ENCODE measurements at regions not wholly inside any gene's neighbourhood (a gene's known extent, or its start where the extent isn't known, plus 50 kb on each side); places are given as distances from the start of the nearest gene placed in this dataset.
"Not testable (repeated sequence)": the region's sequence is repeated elsewhere in the genome, so short reads cannot be mapped to it uniquely, and the experiment has no call there.

DNA sequence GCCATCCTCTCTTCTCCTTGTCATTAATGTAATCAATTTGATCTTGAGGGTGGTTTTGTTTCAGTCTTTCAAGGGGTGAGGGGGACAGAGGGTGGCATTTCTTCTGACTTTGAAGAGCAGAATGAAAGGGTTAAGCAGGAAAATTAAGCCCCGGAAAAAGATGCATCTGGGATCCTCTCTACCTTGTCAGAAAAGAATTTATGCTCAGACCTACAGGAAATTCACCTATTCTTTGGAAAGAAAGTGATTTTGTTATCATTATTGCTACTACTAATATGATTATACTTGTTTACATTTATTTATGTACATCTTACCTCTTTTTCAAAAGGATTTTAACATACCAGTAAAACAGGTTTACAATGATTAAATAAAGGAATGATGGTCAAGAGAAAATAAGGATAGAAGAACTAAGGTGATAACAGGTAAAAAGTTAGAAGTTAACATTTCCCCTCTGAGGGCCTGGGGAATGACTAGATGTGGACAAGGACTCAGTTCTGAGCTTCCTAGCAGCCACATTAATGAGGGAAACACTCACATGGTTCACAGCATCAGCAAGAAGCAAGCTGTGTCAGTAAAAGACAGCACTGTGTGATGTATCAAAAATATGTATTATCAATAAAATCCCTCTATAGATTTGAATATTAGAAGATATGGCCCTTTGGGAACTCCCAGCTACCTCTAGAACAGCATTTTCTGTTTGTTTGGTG, 151.4 kb downstream of the MYCN start:
- H3K27ac ChIP-seq (ENCODE audit: low read depth in 1 of 2, low read length in 1 of 2) = no peak overlapping the region
- H3K9me3 ChIP-seq (ENCODE audit: control insufficient read depth in 4 of 4, insufficient read depth in 3 of 4, low read length in 3 of 4) = no peaks in the 10 kb centered on the region
- no peaks in the 10 kb centered on the region for H3K36me3 ChIP-seq (ENCODE audit: control insufficient read depth in 4 of 4, insufficient read depth in 4 of 4, low read length in 4 of 4)
- WGBS, 2 donors = 72 to 88% methylated on average over 1 of the region's 1 CpG
- no peak for DNase-seq
- TF ChIP-seq, protein P1, sequence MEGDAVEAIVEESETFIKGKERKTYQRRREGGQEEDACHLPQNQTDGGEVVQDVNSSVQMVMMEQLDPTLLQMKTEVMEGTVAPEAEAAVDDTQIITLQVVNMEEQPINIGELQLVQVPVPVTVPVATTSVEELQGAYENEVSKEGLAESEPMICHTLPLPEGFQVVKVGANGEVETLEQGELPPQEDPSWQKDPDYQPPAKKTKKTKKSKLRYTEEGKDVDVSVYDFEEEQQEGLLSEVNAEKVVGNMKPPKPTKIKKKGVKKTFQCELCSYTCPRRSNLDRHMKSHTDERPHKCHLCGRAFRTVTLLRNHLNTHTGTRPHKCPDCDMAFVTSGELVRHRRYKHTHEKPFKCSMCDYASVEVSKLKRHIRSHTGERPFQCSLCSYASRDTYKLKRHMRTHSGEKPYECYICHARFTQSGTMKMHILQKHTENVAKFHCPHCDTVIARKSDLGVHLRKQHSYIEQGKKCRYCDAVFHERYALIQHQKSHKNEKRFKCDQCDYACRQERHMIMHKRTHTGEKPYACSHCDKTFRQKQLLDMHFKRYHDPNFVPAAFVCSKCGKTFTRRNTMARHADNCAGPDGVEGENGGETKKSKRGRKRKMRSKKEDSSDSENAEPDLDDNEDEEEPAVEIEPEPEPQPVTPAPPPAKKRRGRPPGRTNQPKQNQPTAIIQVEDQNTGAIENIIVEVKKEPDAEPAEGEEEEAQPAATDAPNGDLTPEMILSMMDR (IDR thresholded peaks at IDR 0.05; ENCODE audit: control extremely low read depth, extremely low read depth) = no peak
- H3K9ac ChIP-seq (ENCODE audit: insufficient read depth in 1 of 2, low read length in 2 of 2) = no peak overlapping the region
- H3K4me3 ChIP-seq = no peak overlapping the region
- no peaks in the 10 kb centered on the region for H3K27me3 ChIP-seq (ENCODE audit: control insufficient read depth in 3 of 3, insufficient read depth in 3 of 3, low read length in 2 of 3)
- no peaks in the 10 kb centered on the region for H3K4me1 ChIP-seq (ENCODE audit: control insufficient read depth in 5 of 5, insufficient read depth in 5 of 5, low read length in 5 of 5)
- ATAC-seq (ENCODE audit: insufficient read depth, low FRiP score) = no peak

DNA sequence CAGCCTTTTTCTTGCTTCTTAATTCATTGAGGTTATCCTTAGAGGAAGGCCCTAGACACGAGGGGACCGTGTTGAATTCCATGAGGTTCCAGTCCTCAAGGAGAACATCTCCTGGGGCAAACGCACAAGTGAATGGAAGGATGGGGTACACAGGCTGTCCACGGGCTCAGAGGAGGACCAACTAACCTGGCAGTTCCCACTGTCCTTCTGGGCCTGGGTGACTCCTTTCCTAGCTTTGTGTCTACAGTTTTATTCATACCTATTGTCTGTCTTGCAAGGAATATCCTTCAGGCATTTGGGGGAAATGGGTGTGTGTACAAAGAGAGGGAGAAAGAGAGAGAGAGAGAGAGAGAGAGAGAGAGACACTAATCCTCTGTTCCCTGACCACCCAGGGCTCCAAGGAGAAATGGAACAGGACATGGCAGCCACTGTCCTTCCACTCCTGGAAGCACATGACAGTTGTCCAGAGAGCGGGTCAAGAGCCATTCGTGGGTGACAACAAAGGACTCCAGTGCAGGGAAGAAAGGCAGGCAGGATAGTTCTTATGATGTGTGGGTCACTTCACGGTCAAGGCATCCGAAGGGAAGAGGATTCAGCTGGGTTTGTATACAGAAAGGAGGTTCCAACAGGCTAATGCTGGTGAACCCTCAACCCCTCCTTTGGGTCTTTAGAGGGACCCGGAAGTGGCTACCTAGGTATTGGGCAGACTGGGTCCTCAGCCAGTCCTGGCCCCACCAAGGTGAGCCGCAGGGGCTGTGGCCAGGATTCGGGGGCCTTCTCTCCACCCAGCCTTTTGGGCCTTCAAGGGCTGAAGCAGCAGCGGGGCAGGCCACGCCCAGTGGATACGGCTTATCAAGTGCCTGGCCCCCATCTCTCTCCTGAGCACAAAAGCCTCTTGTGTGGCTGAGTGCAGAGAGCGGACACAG, 150.6 kb downstream of the MYCN start:
- ATAC-seq (ENCODE audit: insufficient read depth, low FRiP score) (no peak), DNase-seq (no peak)
- Histone ChIP-seq H3K4me1 (ENCODE audit: control insufficient read depth in 5 of 5, insufficient read depth in 5 of 5, low read length in 5 of 5) (no peaks in the 10 kb centered on the region), H3K4me3 (no peak overlapping the region), H3K9me3 (ENCODE audit: control insufficient read depth in 4 of 4, insufficient read depth in 3 of 4, low read length in 3 of 4) (no peaks in the 10 kb centered on the region), H3K36me3 (ENCODE audit: control insufficient read depth in 4 of 4, insufficient read depth in 4 of 4, low read length in 4 of 4) (no peaks in the 10 kb centered on the region), H3K27me3 (ENCODE audit: control insufficient read depth in 3 of 3, insufficient read depth in 3 of 3, low read length in 2 of 3) (no peaks in the 10 kb centered on the region), H3K27ac (ENCODE audit: low read depth in 1 of 2, low read length in 1 of 2) (no peak overlapping the region), H3K9ac (ENCODE audit: insufficient read depth in 1 of 2, low read length in 2 of 2) (no peak overlapping the region)
- TF ChIP-seq, protein P1 (IDR thresholded peaks at IDR 0.05; ENCODE audit: control extremely low read depth, extremely low read depth) = no peak
- WGBS, 2 donors = 90 to 93% methylated on average over 15 of the region's 15 CpGs

DNA sequence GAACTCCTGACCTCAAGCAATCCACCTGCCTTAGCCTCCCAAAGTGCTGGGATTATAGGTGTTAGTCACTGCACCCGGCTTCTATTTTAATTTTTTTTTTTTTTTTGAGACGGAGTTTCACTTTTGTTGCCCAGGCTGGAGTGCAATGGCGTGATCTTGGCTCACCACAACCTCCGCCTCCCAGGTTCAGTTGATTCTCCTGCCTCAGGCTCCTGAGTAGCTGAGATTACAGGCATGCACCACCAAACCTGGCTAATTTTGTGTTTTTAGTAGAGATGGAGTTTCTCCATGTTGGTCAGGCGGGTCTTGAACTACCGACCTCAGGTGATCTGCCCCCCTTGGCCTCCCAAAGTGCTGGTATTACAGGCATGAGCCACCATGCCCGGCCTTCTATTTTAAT, 149.1 kb downstream of the MYCN start:
- H3K4me3 ChIP-seq; H3K4me1 ChIP-seq (ENCODE audit: control insufficient read depth in 5 of 5, insufficient read depth in 5 of 5, low read length in 5 of 5); H3K27ac ChIP-seq (ENCODE audit: low read depth in 1 of 2, low read length in 1 of 2); ATAC-seq (ENCODE audit: insufficient read depth, low FRiP score); H3K9ac ChIP-seq (ENCODE audit: insufficient read depth in 1 of 2, low read length in 2 of 2); DNase-seq; H3K36me3 ChIP-seq (ENCODE audit: control insufficient read depth in 4 of 4, insufficient read depth in 4 of 4, low read length in 4 of 4); H3K9me3 ChIP-seq (ENCODE audit: control insufficient read depth in 4 of 4, insufficient read depth in 3 of 4, low read length in 3 of 4); H3K27me3 ChIP-seq (ENCODE audit: control insufficient read depth in 3 of 3, insufficient read depth in 3 of 3, low read length in 2 of 3): not testable (repeated sequence)
- 86 to 94% methylated on average over 7 of the region's 7 CpGs for WGBS, 2 donors

DNA sequence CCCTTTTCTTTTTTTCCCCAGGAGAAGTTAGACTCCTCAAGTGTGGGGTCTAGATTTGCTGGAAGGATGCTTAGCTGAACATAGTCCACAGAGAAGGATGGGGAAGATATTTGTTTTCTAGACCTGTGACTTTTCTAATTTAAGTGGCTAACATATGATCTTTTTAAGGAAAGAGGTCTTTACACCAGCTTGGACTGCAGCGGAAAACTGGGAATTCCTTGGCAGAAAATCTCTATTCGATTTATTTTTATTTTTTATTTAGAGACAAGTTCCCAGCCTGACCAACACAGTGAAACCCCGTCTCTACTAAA, 148.4 kb downstream of the MYCN start:
- Histone ChIP-seq H3K27me3 (ENCODE audit: control insufficient read depth in 3 of 3, insufficient read depth in 3 of 3, low read length in 2 of 3) (no peaks in the 10 kb centered on the region), H3K4me1 (ENCODE audit: control insufficient read depth in 5 of 5, insufficient read depth in 5 of 5, low read length in 5 of 5) (no peaks in the 10 kb centered on the region), H3K9ac (ENCODE audit: insufficient read depth in 1 of 2, low read length in 2 of 2) (no peak overlapping the region), H3K36me3 (ENCODE audit: control insufficient read depth in 4 of 4, insufficient read depth in 4 of 4, low read length in 4 of 4) (no peaks in the 10 kb centered on the region), H3K9me3 (ENCODE audit: control insufficient read depth in 4 of 4, insufficient read depth in 3 of 4, low read length in 3 of 4) (no peaks in the 10 kb centered on the region), H3K27ac (ENCODE audit: low read depth in 1 of 2, low read length in 1 of 2) (no peak overlapping the region), H3K4me3 (no peak overlapping the region)
- ATAC-seq (ENCODE audit: insufficient read depth, low FRiP score) (no peak), DNase-seq (no peak)
- TF ChIP-seq, protein P1 (IDR thresholded peaks at IDR 0.05; ENCODE audit: control extremely low read depth, extremely low read depth) = no peak
- WGBS, 2 donors = 60 to 82% methylated on average over 3 of the region's 3 CpGs
